ENCODE measurements at regions not wholly inside any gene's neighbourhood (a gene's known extent, or its start where the extent isn't known, plus 50 kb on each side); places are given as distances from the start of the nearest gene placed in this dataset.

DNA sequence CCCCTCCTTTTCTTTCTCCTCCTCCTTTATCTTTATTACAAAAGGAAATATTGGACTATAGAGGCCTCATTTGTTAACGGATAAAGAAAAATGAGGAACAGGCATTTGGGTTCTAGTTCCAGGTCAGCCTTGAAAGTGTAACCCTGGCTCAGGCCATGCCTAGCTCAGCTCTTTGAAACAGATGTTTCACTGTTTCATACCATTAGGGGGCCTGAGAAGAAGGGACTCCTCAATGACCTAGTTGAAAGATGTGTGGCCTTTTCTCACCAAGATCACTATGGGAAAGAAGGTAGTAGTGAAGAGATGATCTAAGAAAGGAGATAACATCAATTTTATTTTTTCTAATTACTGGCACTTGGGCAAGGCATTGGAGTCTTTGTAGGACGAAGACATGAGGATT is 952.7 kb downstream of the SLC4A3 start:
- no peak overlapping the region for H3K4me3 ChIP-seq (ENCODE audit: low read depth, low read length)
- CTCF ChIA-PET = no interaction called here
- POLR2A ChIA-PET = no interaction called here

GRCh38 chr2:220583725-220584124 is 956.3 kb downstream of the SLC4A3 start:
- H3K36me3 ChIP-seq (ENCODE audit: control insufficient read depth, insufficient read depth, low read length) = no peaks in the 10 kb centered on the region
- ChIA-PET POLR2A (no interaction called here), CTCF (no interaction called here)
- DNase-seq (ENCODE audit: low read depth) = no peak
- H3K27me3 ChIP-seq (ENCODE audit: control insufficient read depth, insufficient read depth, low read length) = no peaks in the 10 kb centered on the region
- no peak overlapping the region for H3K4me3 ChIP-seq (ENCODE audit: low read depth, low read length)
- no peak for TF ChIP-seq CTCF (IDR thresholded peaks at IDR 0.05; ENCODE audit: insufficient read depth, low read depth, low read length)

More for the DNA sequence above, 952.7 kb downstream of the SLC4A3 start:
- DNase-seq (ENCODE audit: low read depth) = no peak
- H3K27me3 ChIP-seq (ENCODE audit: control insufficient read depth, insufficient read depth, low read length) = no peaks in the 10 kb centered on the region
- TF ChIP-seq CTCF (IDR thresholded peaks at IDR 0.05; ENCODE audit: insufficient read depth, low read depth, low read length) = no peak
- H3K36me3 ChIP-seq (ENCODE audit: control insufficient read depth, insufficient read depth, low read length) = no peaks in the 10 kb centered on the region

GRCh38 chr2:220585241-220585640 is 957.8 kb downstream of the SLC4A3 start:
- no peak for DNase-seq (ENCODE audit: low read depth)
- no peaks in the 10 kb centered on the region for H3K27me3 ChIP-seq (ENCODE audit: control insufficient read depth, insufficient read depth, low read length)
- no peak for TF ChIP-seq CTCF (IDR thresholded peaks at IDR 0.05; ENCODE audit: insufficient read depth, low read depth, low read length)
- no peak overlapping the region for H3K4me3 ChIP-seq (ENCODE audit: low read depth, low read length)
- no peaks in the 10 kb centered on the region for H3K36me3 ChIP-seq (ENCODE audit: control insufficient read depth, insufficient read depth, low read length)
- ChIA-PET CTCF (no interaction called here), POLR2A (no interaction called here)

DNA sequence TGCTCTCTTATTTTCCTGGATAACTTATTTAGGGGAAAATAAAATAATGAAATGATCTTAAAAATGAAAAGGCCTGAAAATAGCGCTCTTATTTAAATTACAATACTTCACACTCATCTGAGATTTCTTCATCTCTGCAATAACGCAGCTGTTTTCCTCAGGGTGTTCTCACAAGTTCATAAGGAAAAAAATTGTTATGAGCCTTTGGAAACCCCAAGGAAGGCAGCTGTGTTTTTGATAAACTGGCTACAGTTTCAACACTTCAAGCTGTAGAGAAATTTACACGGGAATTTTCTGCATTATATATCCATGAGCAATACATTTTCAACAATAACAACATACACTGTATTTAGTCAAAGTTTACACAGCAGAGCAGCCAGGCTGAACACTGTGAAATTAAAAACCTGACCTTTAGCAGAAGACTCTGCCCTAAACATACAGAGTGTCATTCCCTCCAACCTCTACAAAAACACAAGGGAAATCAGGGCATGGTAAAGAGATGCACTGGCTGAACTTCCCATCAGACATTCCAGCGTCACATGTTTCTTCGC is 959.6 kb downstream of the SLC4A3 start:
- CTCF ChIA-PET = interaction anchor here (1.6 kb wide), 1 partner anchor 9 kb away, joined by 3 read pairs; no protein-coding TSS in a partner anchor

GRCh38 chr2:220588148-220588547 is 960.7 kb downstream of the SLC4A3 start:
- Histone ChIP-seq H3K27me3 (ENCODE audit: control insufficient read depth, insufficient read depth, low read length) (no peaks in the 10 kb centered on the region), H3K4me3 (ENCODE audit: low read depth, low read length) (no peak overlapping the region), H3K36me3 (ENCODE audit: control insufficient read depth, insufficient read depth, low read length) (no peaks in the 10 kb centered on the region)
- no peak for DNase-seq (ENCODE audit: low read depth)
- POLR2A ChIA-PET = no interaction called here
- no peak for TF ChIP-seq CTCF (IDR thresholded peaks at IDR 0.05; ENCODE audit: insufficient read depth, low read depth, low read length)
- CTCF ChIA-PET = interaction anchor here (0.6 to 1.6 kb wide), 2 partner anchors 10 to 11 kb away, joined by 3 to 4 read pairs; no protein-coding TSS in a partner anchor

More for the DNA sequence above, 959.6 kb downstream of the SLC4A3 start:
- DNase-seq (ENCODE audit: low read depth) = no peak
- H3K27me3 ChIP-seq (ENCODE audit: control insufficient read depth, insufficient read depth, low read length) = no peaks in the 10 kb centered on the region
- POLR2A ChIA-PET = no interaction called here
- no peak overlapping the region for H3K4me3 ChIP-seq (ENCODE audit: low read depth, low read length)
- H3K36me3 ChIP-seq (ENCODE audit: control insufficient read depth, insufficient read depth, low read length) = no peaks in the 10 kb centered on the region
- no peak for TF ChIP-seq CTCF (IDR thresholded peaks at IDR 0.05; ENCODE audit: insufficient read depth, low read depth, low read length)
